ENCODE measurements at regions not wholly inside any gene's neighbourhood (a gene's known extent, or its start where the extent isn't known, plus 50 kb on each side); places are given as distances from the start of the nearest gene placed in this dataset.
A peak's percentile ranks its signal among the peaks of the same experiment; 100 is the strongest.
"Not testable (repeated sequence)": the region's sequence is repeated elsewhere in the genome, so short reads cannot be mapped to it uniquely, and the experiment has no call there.

DNA sequence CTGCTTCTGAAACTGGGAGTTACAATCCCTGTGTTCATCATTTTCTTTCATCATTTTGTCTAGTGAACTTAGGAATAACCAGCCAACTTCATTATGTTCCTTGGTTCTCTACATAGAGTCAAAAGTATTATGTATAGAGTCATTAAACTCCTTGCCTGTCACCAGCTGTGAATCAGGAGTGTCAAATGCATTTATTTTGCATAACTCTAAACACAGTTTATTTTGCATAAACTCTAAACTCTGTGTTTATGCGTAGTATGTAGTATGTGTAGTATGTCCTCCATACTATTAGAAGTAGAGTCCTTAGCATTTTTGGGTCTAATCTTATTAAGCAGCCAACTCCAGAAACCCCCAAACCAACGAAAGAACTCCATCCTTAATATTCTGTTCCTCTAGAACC is 164.4 kb downstream of the EVA1A start:
- Histone ChIP-seq H3K4me3 (no peak overlapping the region), H3K9me3 (no peaks in the 10 kb centered on the region), H3K27ac (no peak overlapping the region), H3K27me3 (replicated peaks; ENCODE audit: insufficient read depth) (no peaks in the 10 kb centered on the region), H3K4me1 (replicated peaks) (no peaks in the 10 kb centered on the region), H3K36me3 (no peaks in the 10 kb centered on the region)
- intact Hi-C loops (cut with DNase I), result no loop called here
- TF ChIP-seq, protein P1, sequence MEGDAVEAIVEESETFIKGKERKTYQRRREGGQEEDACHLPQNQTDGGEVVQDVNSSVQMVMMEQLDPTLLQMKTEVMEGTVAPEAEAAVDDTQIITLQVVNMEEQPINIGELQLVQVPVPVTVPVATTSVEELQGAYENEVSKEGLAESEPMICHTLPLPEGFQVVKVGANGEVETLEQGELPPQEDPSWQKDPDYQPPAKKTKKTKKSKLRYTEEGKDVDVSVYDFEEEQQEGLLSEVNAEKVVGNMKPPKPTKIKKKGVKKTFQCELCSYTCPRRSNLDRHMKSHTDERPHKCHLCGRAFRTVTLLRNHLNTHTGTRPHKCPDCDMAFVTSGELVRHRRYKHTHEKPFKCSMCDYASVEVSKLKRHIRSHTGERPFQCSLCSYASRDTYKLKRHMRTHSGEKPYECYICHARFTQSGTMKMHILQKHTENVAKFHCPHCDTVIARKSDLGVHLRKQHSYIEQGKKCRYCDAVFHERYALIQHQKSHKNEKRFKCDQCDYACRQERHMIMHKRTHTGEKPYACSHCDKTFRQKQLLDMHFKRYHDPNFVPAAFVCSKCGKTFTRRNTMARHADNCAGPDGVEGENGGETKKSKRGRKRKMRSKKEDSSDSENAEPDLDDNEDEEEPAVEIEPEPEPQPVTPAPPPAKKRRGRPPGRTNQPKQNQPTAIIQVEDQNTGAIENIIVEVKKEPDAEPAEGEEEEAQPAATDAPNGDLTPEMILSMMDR (IDR thresholded peaks at IDR 0.05), result no peak
- TF ChIP-seq POLR2AphosphoS5 (IDR thresholded peaks at IDR 0.05) (no peak), POLR2A (IDR thresholded peaks at IDR 0.05) (no peak)
- DNase-seq (ENCODE audit: low spot score), result no peak
- WGBS, result 98% methylated on average over 2 of the region's 2 CpGs

DNA sequence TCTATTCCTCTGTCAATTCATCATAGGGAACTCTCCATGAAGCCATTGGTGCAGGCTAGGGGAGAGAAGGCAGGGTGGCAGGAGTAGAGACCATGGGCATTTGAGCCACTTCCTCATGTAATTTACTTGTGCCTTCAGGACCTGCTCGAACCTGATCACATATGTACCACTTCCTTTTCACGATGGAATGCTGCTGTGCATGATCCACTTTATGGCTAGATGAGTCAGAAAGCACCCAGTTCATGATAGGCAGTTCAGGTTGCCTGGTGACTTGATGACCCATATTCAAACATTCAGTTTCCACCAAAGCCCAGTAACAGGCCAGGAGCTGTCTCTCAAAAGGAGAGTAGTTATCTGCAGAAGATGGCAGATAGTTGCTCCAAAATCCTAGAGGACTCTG is 166.0 kb downstream of the EVA1A start:
- H3K4me3 ChIP-seq; intact Hi-C loops (cut with DNase I); H3K4me1 ChIP-seq (replicated peaks); H3K36me3 ChIP-seq; DNase-seq (ENCODE audit: low spot score); H3K9me3 ChIP-seq; H3K27me3 ChIP-seq (replicated peaks; ENCODE audit: insufficient read depth); H3K27ac ChIP-seq: not testable (repeated sequence)
- 56% methylated on average over 2 of the region's 2 CpGs for WGBS

DNA sequence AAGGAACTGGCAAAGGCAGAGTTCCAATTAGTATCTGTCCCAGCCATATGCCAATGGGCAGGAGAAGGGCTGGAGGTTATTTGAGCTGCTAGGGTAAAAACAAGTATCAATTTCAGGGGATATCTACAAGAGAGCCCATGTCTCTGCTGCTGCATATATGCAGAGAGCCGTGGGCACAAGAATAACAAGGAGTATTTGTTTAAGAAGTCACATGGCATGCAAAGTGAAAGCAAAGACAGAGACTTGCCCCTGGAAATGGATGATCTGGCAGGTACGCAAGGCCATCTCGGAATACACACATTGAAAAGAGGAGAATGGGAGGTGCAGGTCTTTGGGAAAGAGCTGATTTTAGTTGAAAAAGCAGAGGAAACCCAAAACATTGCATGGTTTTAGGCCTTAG is 170.6 kb downstream of the EVA1A start:
- intact Hi-C loops (cut with DNase I), result no loop called here
- Histone ChIP-seq H3K36me3 (no peaks in the 10 kb centered on the region), H3K27ac (no peak overlapping the region), H3K9me3 (no peaks in the 10 kb centered on the region), H3K4me1 (replicated peaks) (no peaks in the 10 kb centered on the region), H3K4me3 (no peak overlapping the region), H3K27me3 (replicated peaks; ENCODE audit: insufficient read depth) (no peaks in the 10 kb centered on the region)
- no peak for DNase-seq (ENCODE audit: low spot score)
- TF ChIP-seq POLR2A (IDR thresholded peaks at IDR 0.05) (no peak), POLR2AphosphoS5 (IDR thresholded peaks at IDR 0.05) (no peak)
- WGBS, result 48% methylated on average over 3 of the region's 3 CpGs

GRCh38 chr2:75389271-75389670 is 171.5 kb downstream of the EVA1A start:
- Histone ChIP-seq H3K4me1 (replicated peaks) (no peaks in the 10 kb centered on the region), H3K27me3 (replicated peaks; ENCODE audit: insufficient read depth) (no peaks in the 10 kb centered on the region), H3K36me3 (no peaks in the 10 kb centered on the region), H3K9me3 (no peaks in the 10 kb centered on the region), H3K4me3 (no peak overlapping the region), H3K27ac (no peak overlapping the region)
- DNase-seq (ENCODE audit: low spot score), result no peak
- WGBS, result 64% methylated on average over 2 of the region's 2 CpGs
- TF ChIP-seq, protein P1 (IDR thresholded peaks at IDR 0.05), result no peak
- TF ChIP-seq POLR2A (IDR thresholded peaks at IDR 0.05) (no peak), POLR2AphosphoS5 (IDR thresholded peaks at IDR 0.05) (no peak)
- intact Hi-C loops (cut with DNase I), result no loop called here

GRCh38 chr2:75381032-75381431 is 179.7 kb downstream of the EVA1A start:
- no peaks in the 10 kb centered on the region for H3K36me3 ChIP-seq
- H3K27me3 ChIP-seq (replicated peaks; ENCODE audit: insufficient read depth), result no peaks in the 10 kb centered on the region
- H3K9me3 ChIP-seq, result no peaks in the 10 kb centered on the region
- no peak overlapping the region for H3K4me3 ChIP-seq
- 39% methylated on average over 10 of the region's 10 CpGs for WGBS
- H3K4me1 ChIP-seq (replicated peaks), result no peaks in the 10 kb centered on the region
- TF ChIP-seq POLR2AphosphoS5 (IDR thresholded peaks at IDR 0.05) (no peak), POLR2A (IDR thresholded peaks at IDR 0.05) (no peak)
- TF ChIP-seq, protein P1 (IDR thresholded peaks at IDR 0.05), result no peak
- intact Hi-C loops (cut with DNase I), result no loop called here
- H3K27ac ChIP-seq, result no peak overlapping the region
- DNase-seq (ENCODE audit: low spot score), result peak; percentile 5

GRCh38 chr2:75379476-75380210 is 180.3 kb upstream of the TACR1 start:
- TF ChIP-seq, protein P1 (IDR thresholded peaks at IDR 0.05), result no peak
- TF ChIP-seq POLR2A (IDR thresholded peaks at IDR 0.05), result no peak
- TF ChIP-seq POLR2AphosphoS5 (IDR thresholded peaks at IDR 0.05), result no peak
- Histone ChIP-seq H3K27ac (no peak overlapping the region), H3K36me3 (no peaks in the 10 kb centered on the region), H3K4me3 (no peak overlapping the region), H3K4me1 (replicated peaks) (no peaks in the 10 kb centered on the region), H3K27me3 (replicated peaks; ENCODE audit: insufficient read depth) (no peaks in the 10 kb centered on the region), H3K9me3 (no peaks in the 10 kb centered on the region)
- 74% methylated on average over 7 of the region's 7 CpGs for WGBS
- intact Hi-C loops (cut with DNase I), result no loop called here
- no peak for DNase-seq (ENCODE audit: low spot score)
